Common myeloid progenitor, CD34-positive (primary cell): ENCODE measurements at regions not wholly inside any gene's neighbourhood (a gene's known extent, or its start where the extent isn't known, plus 50 kb on each side); places are given as distances from the start of the nearest gene placed in this dataset.
"Not testable (repeated sequence)": the region's sequence is repeated elsewhere in the genome, so short reads cannot be mapped to it uniquely, and the experiment has no call there.

Source experiments
- CTCF ChIA-PET: fragments of 350-600 bp; sonication (Branson Sonifier 250); formaldehyde crosslinking; loops from one replicate; lab custom pipeline; 2021; ENCODE audit warnings: antibody characterized with exemption; lab: Charles Lee
- POLR2A ChIA-PET: fragments of 350-600 bp; sonication (Branson Sonifier 250); formaldehyde crosslinking; loops from one replicate; lab custom pipeline; 2021; ENCODE audit warnings: antibody characterized with exemption; lab: Charles Lee
- DNase-seq, 3 donors: peaks; one replicate each; pipeline versions ENCODE4 v3.0.0 to v3.0.0-alpha.2; 2013
- H3K27ac ChIP-seq, 2 experiments: 1 replicate in 1 of 2; 2 replicates in 1 of 2; pipeline ENCODE4 v1.7.0; 2013; ENCODE audit warnings: inconsistent platforms in 2 of 2, low read length in 2 of 2, mild to moderate bottlenecking in 2 of 2, low read depth in 1 of 2, moderate library complexity in 1 of 2; ENCODE audit not compliant: severe bottlenecking in 2 of 2, insufficient read depth in 1 of 2, poor library complexity in 1 of 2
- H3K27me3 ChIP-seq, 5 experiments: replicated peaks in 2 of 5; 1 replicate in 3 of 5; 2 replicates in 2 of 5; pipeline versions ENCODE4 v1.6.1 to v1.7.0; 2013; ENCODE audit warnings: low read length in 4 of 5, mild to moderate bottlenecking in 2 of 5, moderate library complexity in 2 of 5, inconsistent platforms in 1 of 5; ENCODE audit not compliant: insufficient read depth in 5 of 5, control insufficient read depth in 4 of 5
- H3K36me3 ChIP-seq, 4 experiments: 1 replicate in 2 of 4; 2 replicates in 2 of 4; pipeline versions ENCODE4 v1.6.1 to v1.7.0; 2013; ENCODE audit warnings: low read length in 3 of 4, control low read depth in 1 of 4, mild to moderate bottlenecking in 1 of 4; ENCODE audit not compliant: control insufficient read depth in 4 of 4, insufficient read depth in 4 of 4
- H3K4me1 ChIP-seq, 4 experiments: 1 replicate in 3 of 4; 2 replicates in 1 of 4; pipeline versions ENCODE4 v1.6.1 to v1.7.1; 2013; ENCODE audit warnings: low read length in 3 of 4, mild to moderate bottlenecking in 3 of 4, control low read depth in 1 of 4, inconsistent platforms in 1 of 4, moderate library complexity in 1 of 4; ENCODE audit not compliant: control insufficient read depth in 4 of 4, insufficient read depth in 4 of 4; ENCODE audit errors: control extremely low read depth in 1 of 4
- H3K4me3 ChIP-seq, 7 experiments: 1 replicate in 4 of 7; 2 replicates in 3 of 7; pipeline versions ENCODE4 v1.5.1 to v1.7.0; 2013; ENCODE audit warnings: mild to moderate bottlenecking in 7 of 7, low read length in 6 of 7, moderate library complexity in 6 of 7, inconsistent platforms in 2 of 7, low read depth in 2 of 7, control low read depth in 1 of 7; ENCODE audit not compliant: insufficient read depth in 4 of 7, control insufficient read depth in 1 of 7; ENCODE audit errors: extremely low read depth in 1 of 7
- H3K9me3 ChIP-seq, 5 experiments: 1 replicate in 4 of 5; 2 replicates in 1 of 5; pipeline versions ENCODE4 v1.6.1 to v1.7.1; 2013; ENCODE audit warnings: low read length in 4 of 5, mild to moderate bottlenecking in 2 of 5, inconsistent platforms in 1 of 5, low read depth in 1 of 5, moderate library complexity in 1 of 5; ENCODE audit not compliant: control insufficient read depth in 4 of 5, insufficient read depth in 2 of 5; ENCODE audit errors: control extremely low read depth in 1 of 5
- WGBS: methylation state at CpG from one replicate; pipeline ENCODE4 v1.1.5; 2013; ENCODE audit not compliant: insufficient coverage; 5-methylcytosine and 5-hydroxymethylcytosine counted together

DNA sequence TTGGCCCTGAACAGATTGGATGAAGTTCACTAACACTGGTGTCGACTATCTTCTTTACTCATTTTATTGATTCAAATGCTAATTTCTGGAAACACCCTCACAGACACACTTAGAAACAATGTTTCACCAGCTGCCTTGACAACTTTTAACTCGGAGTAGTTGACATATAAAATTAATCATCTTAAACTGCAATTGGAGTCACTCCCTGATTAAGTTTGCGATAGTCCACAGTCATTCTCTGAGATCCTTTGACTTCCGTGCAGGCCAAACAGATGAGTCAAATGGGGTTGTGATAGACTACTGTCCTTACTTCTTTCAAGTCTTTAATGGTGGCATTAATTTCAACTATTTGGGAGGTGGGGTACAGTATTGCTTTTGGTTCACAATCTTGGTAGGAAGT is 114.4 kb upstream of the PCSK1 start:
- Histone ChIP-seq H3K27ac (no peak overlapping the region), H3K4me1 (no peaks in the 10 kb centered on the region), H3K27me3 (no peaks in the 10 kb centered on the region), H3K36me3 (no peaks in the 10 kb centered on the region), H3K4me3 (no peak overlapping the region), H3K9me3 (no peaks in the 10 kb centered on the region)
- ChIA-PET POLR2A (no interaction called here), CTCF (no interaction called here)
- DNase-seq, result no peak
- 100% methylated on average over 2 of the region's 4 CpGs for WGBS

DNA sequence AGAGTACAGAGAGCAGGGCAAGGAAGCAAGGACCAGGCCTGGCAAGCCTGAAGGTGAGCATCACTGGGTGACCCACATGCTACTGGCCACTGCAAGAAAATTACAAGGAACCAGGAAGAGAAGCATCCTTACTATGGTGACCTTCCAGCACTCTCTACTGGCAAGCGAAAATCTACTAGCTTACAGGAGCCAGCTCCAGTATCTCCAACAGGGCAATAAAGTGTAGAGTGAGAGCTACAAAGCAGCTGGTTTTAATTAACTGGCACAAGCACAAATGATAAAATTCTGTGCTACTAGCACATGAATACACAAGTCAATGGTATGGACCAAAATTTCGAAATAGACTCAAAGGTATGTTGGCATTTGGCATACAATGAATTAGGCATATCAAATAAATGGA is 113.3 kb upstream of the CAST start:
- 40% methylated on average over 1 of the region's 2 CpGs for WGBS
- CTCF ChIA-PET, result interaction anchor here (0.8 kb wide), 1 partner anchor 18 kb away, joined by 3 read pairs; no protein-coding TSS in a partner anchor
- POLR2A ChIA-PET, result no interaction called here
- no peak for DNase-seq
- H3K4me1 ChIP-seq, result no peaks in the 10 kb centered on the region
- no peaks in the 10 kb centered on the region for H3K9me3 ChIP-seq
- no peaks in the 10 kb centered on the region for H3K27me3 ChIP-seq
- no peak overlapping the region for H3K27ac ChIP-seq
- no peaks in the 10 kb centered on the region for H3K36me3 ChIP-seq
- H3K4me3 ChIP-seq, result no peak overlapping the region

DNA sequence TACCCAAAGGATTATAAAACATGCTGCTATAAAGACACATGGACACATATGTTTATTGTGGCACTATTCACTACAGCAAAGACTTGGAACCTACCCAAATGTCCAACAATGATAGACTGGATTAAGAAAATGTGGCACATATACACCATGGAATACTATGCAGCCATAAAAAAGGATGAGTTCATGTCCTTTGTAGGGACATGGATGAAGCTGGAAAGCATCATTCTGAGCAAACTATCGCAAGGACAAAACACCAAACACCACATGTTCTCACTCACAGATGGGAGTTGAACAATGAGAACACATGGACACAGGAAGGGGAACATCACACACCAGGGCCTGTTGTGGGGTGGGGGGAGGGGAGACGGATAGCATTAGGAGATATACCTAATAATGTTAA is 101.3 kb upstream of the CAST start:
- POLR2A ChIA-PET, H3K4me3 ChIP-seq, H3K27me3 ChIP-seq, DNase-seq, H3K9me3 ChIP-seq, H3K27ac ChIP-seq, H3K36me3 ChIP-seq, H3K4me1 ChIP-seq: not testable (repeated sequence)
- CTCF ChIA-PET, result interaction anchor here (0.6 kb wide), 1 partner anchor 1732 kb away, joined by 3 read pairs; no protein-coding TSS in a partner anchor
- WGBS, result no CpG with 5 or more reads among the region's 2 CpGs

DNA sequence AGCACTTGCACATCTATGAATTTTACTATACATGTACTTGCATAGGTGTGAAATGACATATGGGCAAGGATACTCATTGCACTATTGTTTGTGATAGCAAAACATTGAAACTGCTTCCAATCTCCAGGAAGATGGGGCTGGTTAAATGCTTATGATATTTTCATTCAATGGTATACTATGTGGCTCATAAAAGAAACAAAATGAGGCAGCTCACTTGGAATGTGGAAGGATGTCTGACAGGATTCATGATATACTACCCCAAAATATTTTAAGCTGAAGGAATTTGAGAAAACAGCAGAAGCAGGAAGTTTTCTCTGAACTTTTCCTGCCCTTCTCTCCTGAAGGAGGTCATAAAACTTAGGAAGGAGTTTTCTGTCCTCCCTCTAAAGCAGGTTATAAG is 99.6 kb upstream of the CAST start:
- H3K27me3 ChIP-seq, result no peaks in the 10 kb centered on the region
- H3K9me3 ChIP-seq, result peaks cover 0 to 7% (median 2%) of the 10 kb centered on the region in 5 experiments
- H3K36me3 ChIP-seq, result no peaks in the 10 kb centered on the region
- POLR2A ChIA-PET, result no interaction called here
- H3K27ac ChIP-seq, result no peak overlapping the region
- no peak for DNase-seq
- H3K4me3 ChIP-seq, result no peak overlapping the region
- CTCF ChIA-PET, result no interaction called here
- H3K4me1 ChIP-seq, result peaks cover 0 to 12% (median 6%) of the 10 kb centered on the region in 4 experiments

DNA sequence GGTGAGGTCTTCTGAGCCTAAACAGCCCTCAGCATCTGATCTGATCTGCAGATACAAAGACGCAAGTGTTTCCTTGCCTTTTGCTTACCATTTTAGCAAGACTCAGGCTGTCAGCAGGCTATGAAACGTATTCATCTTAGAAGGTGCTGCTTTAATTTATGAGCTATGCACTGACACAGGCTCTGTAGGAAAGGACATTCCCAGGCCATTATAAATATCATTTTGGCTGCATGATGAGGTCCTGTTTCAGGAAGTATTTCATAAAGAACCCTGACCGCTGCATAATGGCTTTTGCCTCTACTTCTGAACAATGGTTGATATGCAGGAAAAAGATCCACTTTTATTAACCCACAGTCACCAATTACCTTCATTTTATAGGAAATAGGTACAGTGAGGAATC is 98.4 kb upstream of the CAST start:
- no peaks in the 10 kb centered on the region for H3K27me3 ChIP-seq
- ChIA-PET POLR2A (no interaction called here), CTCF (no interaction called here)
- peaks cover 0 to 7% (median 2%) of the 10 kb centered on the region in 5 experiments for H3K9me3 ChIP-seq
- 97% methylated on average over 3 of the region's 3 CpGs for WGBS
- H3K4me3 ChIP-seq, result no peak overlapping the region
- no peaks in the 10 kb centered on the region for H3K36me3 ChIP-seq
- no peak for DNase-seq
- H3K4me1 ChIP-seq, result peaks cover 0 to 12% (median 6%) of the 10 kb centered on the region in 4 experiments
- H3K27ac ChIP-seq, result no peak overlapping the region

DNA sequence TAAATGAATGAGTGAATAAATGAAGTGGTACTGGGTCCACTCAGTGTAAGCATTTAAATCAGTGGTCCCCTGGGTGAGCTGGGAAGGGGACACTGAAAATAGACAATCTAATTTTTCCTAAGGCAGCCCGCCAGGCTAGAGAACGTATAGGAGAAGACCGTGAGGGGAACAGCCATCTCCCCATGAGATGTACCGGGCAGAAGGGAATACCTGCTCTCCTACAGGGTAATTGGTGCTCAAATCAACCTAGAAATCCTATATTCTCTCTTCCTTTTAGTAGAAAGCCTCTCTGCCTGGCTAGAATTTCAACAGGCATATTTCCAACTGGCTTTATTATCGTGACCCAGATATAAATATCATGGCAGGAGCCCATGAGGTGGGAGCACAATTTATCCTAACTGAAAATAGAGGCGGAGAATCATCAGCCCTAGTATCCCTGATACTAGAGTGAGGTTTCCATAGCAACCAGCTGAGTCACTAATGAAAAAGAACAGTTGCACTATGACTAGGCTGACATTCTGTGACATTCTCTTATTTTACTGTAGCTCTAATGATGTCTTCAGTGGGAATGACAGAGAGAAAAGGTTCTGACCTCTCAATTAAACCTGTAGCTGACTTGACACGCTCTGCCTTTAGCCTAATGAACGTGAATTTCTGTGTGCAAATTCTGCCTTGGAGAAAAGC is 96.5 kb upstream of the CAST start:
- WGBS, result 81% methylated on average over 8 of the region's 8 CpGs
- ChIA-PET CTCF (no interaction called here), POLR2A (no interaction called here)
- H3K27ac ChIP-seq, result no peak overlapping the region
- no peak overlapping the region for H3K4me3 ChIP-seq
- peaks cover 0 to 7% (median 2%) of the 10 kb centered on the region in 5 experiments for H3K9me3 ChIP-seq
- peak; percentile 2 to 49 (median 38) for DNase-seq
- H3K36me3 ChIP-seq, result no peaks in the 10 kb centered on the region
- no peaks in the 10 kb centered on the region for H3K27me3 ChIP-seq
- H3K4me1 ChIP-seq, result peaks cover 0 to 12% (median 6%) of the 10 kb centered on the region in 4 experiments

DNA sequence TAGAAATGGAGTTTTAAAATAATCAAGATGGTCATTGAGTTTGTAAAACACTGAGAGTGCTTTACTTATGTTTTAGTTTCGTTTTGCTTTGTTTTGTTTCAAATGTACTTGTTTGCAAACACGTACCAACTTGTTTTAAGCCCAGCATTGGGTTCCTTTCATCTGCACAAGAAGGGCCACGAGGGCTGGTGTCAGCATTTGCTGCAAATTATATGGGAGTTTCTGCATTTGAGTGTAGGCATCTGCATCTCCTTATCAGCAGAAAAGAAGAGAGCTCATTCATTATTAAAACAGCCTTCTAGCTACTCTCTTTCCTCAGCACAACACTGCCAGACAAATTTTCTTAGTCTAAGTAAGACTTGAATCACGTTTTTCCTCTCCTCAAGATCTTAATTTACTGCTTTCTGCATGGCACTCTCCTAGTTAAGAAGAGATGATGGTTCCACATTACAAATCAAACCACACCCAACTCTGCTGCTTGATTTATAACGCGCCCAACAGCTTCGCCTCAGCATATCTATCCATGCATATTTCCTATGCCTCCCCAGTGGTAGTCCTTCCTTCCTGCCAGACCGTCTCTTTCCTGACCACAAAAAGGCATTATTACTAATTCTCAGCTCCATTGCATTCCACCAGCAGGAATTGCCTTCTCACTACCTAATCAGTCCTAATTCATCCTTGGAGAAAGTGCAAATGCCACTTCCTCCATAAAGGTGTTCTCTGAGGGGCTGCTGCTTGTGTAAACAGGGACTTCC is 95.2 kb upstream of the CAST start:
- peak overlapping the region in 2 of 7 experiments; percentile 13 to 34 for H3K4me3 ChIP-seq
- H3K4me1 ChIP-seq, result peaks cover 0 to 12% (median 6%) of the 10 kb centered on the region in 4 experiments
- no peaks in the 10 kb centered on the region for H3K36me3 ChIP-seq
- CTCF ChIA-PET, result interaction anchor here (1.0 to 1.4 kb wide), 2 partner anchors 18 to 28 kb away, joined by 3 to 4 read pairs; no protein-coding TSS in a partner anchor
- H3K27ac ChIP-seq, result no peak overlapping the region
- 13% methylated on average over 8 of the region's 8 CpGs for WGBS
- no peaks in the 10 kb centered on the region for H3K27me3 ChIP-seq
- POLR2A ChIA-PET, result no interaction called here
- peak; percentile 25 to 74 (median 54) for DNase-seq
- H3K9me3 ChIP-seq, result peaks cover 0 to 7% (median 2%) of the 10 kb centered on the region in 5 experiments
